ENCODE measurements at regions not wholly inside any gene's neighbourhood (a gene's known extent, or its start where the extent isn't known, plus 50 kb on each side); places are given as distances from the start of the nearest gene placed in this dataset.

GRCh38 chr7:10284001-10284400 lies 689.7 kb upstream of the PHF14 start:
- no peak for DNase-seq
- Mint-ChIP-seq H3K9me3 (no peaks in the 10 kb centered on the region), H3K4me3 (no peak overlapping the region), H3K27ac (no peak overlapping the region), H3K4me1 (no peaks in the 10 kb centered on the region), H3K27me3 (no peaks in the 10 kb centered on the region), H3K36me3 (ENCODE audit: low read depth) (no peaks in the 10 kb centered on the region)
- ChIA-PET POLR2A (no interaction called here), CTCF (interaction anchor here (0.5 kb wide), 1 partner anchor 1934 kb away, joined by 3 read pairs; no protein-coding TSS in a partner anchor)

- H3K36me3 Mint-ChIP-seq (ENCODE audit: low read depth): no peaks in the 10 kb centered on the region
- ChIA-PET POLR2A (no interaction called here), CTCF (no interaction called here)
- no peaks in the 10 kb centered on the region for H3K9me3 Mint-ChIP-seq
- no peaks in the 10 kb centered on the region for H3K27me3 Mint-ChIP-seq
- H3K4me1 Mint-ChIP-seq: no peaks in the 10 kb centered on the region
- no peak overlapping the region for H3K27ac Mint-ChIP-seq
- H3K4me3 Mint-ChIP-seq: no peak overlapping the region
- no peak for DNase-seq
Measured at GRCh38 chr7:10299384-10299783, 674.3 kb upstream of the PHF14 start.

GRCh38 chr7:10300577-10300976 lies 673.1 kb upstream of the PHF14 start:
- POLR2A ChIA-PET: no interaction called here
- no peak overlapping the region for H3K27ac Mint-ChIP-seq

GRCh38 chr7:10308276-10308675 lies 665.4 kb upstream of the PHF14 start:
- no peaks in the 10 kb centered on the region for H3K27me3 Mint-ChIP-seq
- no peak for DNase-seq
- no peak overlapping the region for H3K27ac Mint-ChIP-seq
- POLR2A ChIA-PET: no interaction called here
- no peaks in the 10 kb centered on the region for H3K9me3 Mint-ChIP-seq
- H3K4me3 Mint-ChIP-seq: no peak overlapping the region
- no peaks in the 10 kb centered on the region for H3K4me1 Mint-ChIP-seq
- CTCF ChIA-PET: no interaction called here
- H3K36me3 Mint-ChIP-seq (ENCODE audit: low read depth): no peaks in the 10 kb centered on the region

More at GRCh38 chr7:10300577-10300976, 673.1 kb upstream of the PHF14 start:
- Mint-ChIP-seq H3K4me3 (no peak overlapping the region), H3K9me3 (no peaks in the 10 kb centered on the region), H3K4me1 (no peaks in the 10 kb centered on the region), H3K36me3 (ENCODE audit: low read depth) (no peaks in the 10 kb centered on the region), H3K27me3 (no peaks in the 10 kb centered on the region)
- CTCF ChIA-PET: no interaction called here
- DNase-seq: no peak

GRCh38 chr7:10312942-10313341 lies 660.7 kb upstream of the PHF14 start:
- CTCF ChIA-PET: no interaction called here
- no peaks in the 10 kb centered on the region for H3K36me3 Mint-ChIP-seq (ENCODE audit: low read depth)
- POLR2A ChIA-PET: no interaction called here
- peaks cover 4% of the 10 kb centered on the region for H3K9me3 Mint-ChIP-seq
- H3K4me1 Mint-ChIP-seq: no peaks in the 10 kb centered on the region
- no peak overlapping the region for H3K27ac Mint-ChIP-seq
- no peaks in the 10 kb centered on the region for H3K27me3 Mint-ChIP-seq
- H3K4me3 Mint-ChIP-seq: no peak overlapping the region
- DNase-seq: no peak

GRCh38 chr7:10315881-10316280 lies 657.8 kb upstream of the PHF14 start:
- H3K36me3 Mint-ChIP-seq (ENCODE audit: low read depth): no peaks in the 10 kb centered on the region
- no peak overlapping the region for H3K4me3 Mint-ChIP-seq
- POLR2A ChIA-PET: no interaction called here
- DNase-seq: no peak
- no peaks in the 10 kb centered on the region for H3K4me1 Mint-ChIP-seq
- CTCF ChIA-PET: no interaction called here
- no peaks in the 10 kb centered on the region for H3K27me3 Mint-ChIP-seq
- H3K27ac Mint-ChIP-seq: no peak overlapping the region
- peaks cover 4% of the 10 kb centered on the region for H3K9me3 Mint-ChIP-seq

GRCh38 chr7:10316488-10316887 lies 657.2 kb upstream of the PHF14 start:
- POLR2A ChIA-PET: no interaction called here
- CTCF ChIA-PET: no interaction called here
- peaks cover 4% of the 10 kb centered on the region for H3K9me3 Mint-ChIP-seq
- no peaks in the 10 kb centered on the region for H3K27me3 Mint-ChIP-seq
- H3K36me3 Mint-ChIP-seq (ENCODE audit: low read depth): no peaks in the 10 kb centered on the region
- H3K4me1 Mint-ChIP-seq: no peaks in the 10 kb centered on the region
- no peak overlapping the region for H3K27ac Mint-ChIP-seq
- no peak for DNase-seq
- H3K4me3 Mint-ChIP-seq: no peak overlapping the region

GRCh38 chr7:10325395-10325794 lies 648.3 kb upstream of the PHF14 start:
- H3K4me1 Mint-ChIP-seq: no peaks in the 10 kb centered on the region
- no peaks in the 10 kb centered on the region for H3K9me3 Mint-ChIP-seq
- no peak for DNase-seq
- POLR2A ChIA-PET: no interaction called here
- H3K27me3 Mint-ChIP-seq: no peaks in the 10 kb centered on the region
- no peak overlapping the region for H3K4me3 Mint-ChIP-seq
- H3K36me3 Mint-ChIP-seq (ENCODE audit: low read depth): no peaks in the 10 kb centered on the region
- H3K27ac Mint-ChIP-seq: no peak overlapping the region
- CTCF ChIA-PET: no interaction called here

- Mint-ChIP-seq H3K27ac (no peak overlapping the region), H3K4me3 (no peak overlapping the region), H3K4me1 (no peaks in the 10 kb centered on the region), H3K27me3 (no peaks in the 10 kb centered on the region), H3K9me3 (no peaks in the 10 kb centered on the region), H3K36me3 (ENCODE audit: low read depth) (no peaks in the 10 kb centered on the region)
- no peak for DNase-seq
- CTCF ChIA-PET: no interaction called here
- POLR2A ChIA-PET: no interaction called here
Measured at GRCh38 chr7:10343108-10343507, 630.6 kb upstream of the PHF14 start.

GRCh38 chr7:10346032-10346431 lies 627.6 kb upstream of the PHF14 start:
- no peaks in the 10 kb centered on the region for H3K4me1 Mint-ChIP-seq
- H3K27ac Mint-ChIP-seq: no peak overlapping the region
- CTCF ChIA-PET: no interaction called here
- POLR2A ChIA-PET: no interaction called here
- H3K4me3 Mint-ChIP-seq: no peak overlapping the region
- no peak for DNase-seq
- H3K36me3 Mint-ChIP-seq (ENCODE audit: low read depth): no peaks in the 10 kb centered on the region
- H3K9me3 Mint-ChIP-seq: no peaks in the 10 kb centered on the region
- H3K27me3 Mint-ChIP-seq: no peaks in the 10 kb centered on the region

- H3K27me3 Mint-ChIP-seq: no peaks in the 10 kb centered on the region
- ChIA-PET POLR2A (no interaction called here), CTCF (no interaction called here)
- no peaks in the 10 kb centered on the region for H3K4me1 Mint-ChIP-seq
- H3K4me3 Mint-ChIP-seq: no peak overlapping the region
- no peak overlapping the region for H3K27ac Mint-ChIP-seq
- DNase-seq: no peak
- peaks cover 14% of the 10 kb centered on the region for H3K9me3 Mint-ChIP-seq
- H3K36me3 Mint-ChIP-seq (ENCODE audit: low read depth): no peaks in the 10 kb centered on the region
Measured at GRCh38 chr7:10355816-10356215, 617.9 kb upstream of the PHF14 start.

GRCh38 chr7:10360050-10360449 lies 613.6 kb upstream of the PHF14 start:
- no peaks in the 10 kb centered on the region for H3K27me3 Mint-ChIP-seq
- no peak overlapping the region for H3K27ac Mint-ChIP-seq
- DNase-seq: no peak
- H3K4me1 Mint-ChIP-seq: no peaks in the 10 kb centered on the region
- no peaks in the 10 kb centered on the region for H3K36me3 Mint-ChIP-seq (ENCODE audit: low read depth)
- H3K9me3 Mint-ChIP-seq: peaks cover 15% of the 10 kb centered on the region
- no peak overlapping the region for H3K4me3 Mint-ChIP-seq
- ChIA-PET POLR2A (no interaction called here), CTCF (no interaction called here)

GRCh38 chr7:10401793-10402192 lies 571.9 kb upstream of the PHF14 start:
- ChIA-PET CTCF (no interaction called here), POLR2A (no interaction called here)
- H3K27ac Mint-ChIP-seq: no peak overlapping the region

GRCh38 chr7:10412422-10413019 lies 561.2 kb upstream of the PHF14 start:
- DNase-seq: peak; percentile 40
- no peak overlapping the region for H3K27ac Mint-ChIP-seq

More at GRCh38 chr7:10401793-10402192, 571.9 kb upstream of the PHF14 start:
- Mint-ChIP-seq H3K4me3 (no peak overlapping the region), H3K36me3 (ENCODE audit: low read depth) (no peaks in the 10 kb centered on the region), H3K4me1 (no peaks in the 10 kb centered on the region), H3K27me3 (no peaks in the 10 kb centered on the region), H3K9me3 (peaks cover 21% of the 10 kb centered on the region)
- no peak for DNase-seq

More at GRCh38 chr7:10412422-10413019, 561.2 kb upstream of the PHF14 start:
- no peaks in the 10 kb centered on the region for H3K9me3 Mint-ChIP-seq
- no peaks in the 10 kb centered on the region for H3K4me1 Mint-ChIP-seq
- H3K36me3 Mint-ChIP-seq (ENCODE audit: low read depth): no peaks in the 10 kb centered on the region
- ChIA-PET POLR2A (no interaction called here), CTCF (no interaction called here)
- H3K27me3 Mint-ChIP-seq: no peaks in the 10 kb centered on the region
- H3K4me3 Mint-ChIP-seq: no peak overlapping the region
